ENCODE measurements at regions not wholly inside any gene's neighbourhood (a gene's known extent, or its start where the extent isn't known, plus 50 kb on each side); places are given as distances from the start of the nearest gene placed in this dataset.
A peak's percentile ranks its signal among the peaks of the same experiment; 100 is the strongest.

DNA sequence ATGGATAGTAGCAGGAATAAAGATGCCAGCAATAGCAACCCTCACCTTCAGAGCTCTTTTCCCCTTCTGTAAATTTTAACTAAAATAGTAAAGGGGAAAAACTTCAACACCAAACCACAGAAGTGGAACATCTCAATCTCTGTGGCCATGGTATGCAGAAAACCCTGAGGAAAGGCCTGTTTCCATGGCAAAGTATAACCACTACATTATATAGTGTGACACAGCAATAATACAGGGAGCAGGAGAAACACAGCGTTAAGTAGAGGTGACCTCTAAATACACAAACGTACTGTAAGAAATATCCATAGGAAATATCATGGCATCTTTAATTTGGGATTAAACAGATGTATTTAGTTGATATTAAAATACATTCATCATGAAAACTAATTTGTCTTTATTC lies 106.4 kb downstream of the SLC24A2 start:
- peaks cover 0 to 2% of the 10 kb centered on the region in 2 donors for H3K36me3 Mint-ChIP-seq (ENCODE audit: insufficient read depth in 2 of 2)
- ATAC-seq (replicated peaks in 1 of 2) (no peak), DNase-seq (no peak)
- no peaks in the 10 kb centered on the region for H3K4me1 Mint-ChIP-seq (ENCODE audit: low read depth)
- H3K27ac Mint-ChIP-seq, result no peak overlapping the region
- H3K4me3 Mint-ChIP-seq, result no peak overlapping the region
- H3K9me3 Mint-ChIP-seq, result peaks cover 0 to 12% of the 10 kb centered on the region in 2 donors
- peaks cover 13% of the 10 kb centered on the region for H3K27me3 Mint-ChIP-seq (ENCODE audit: low read depth)

DNA sequence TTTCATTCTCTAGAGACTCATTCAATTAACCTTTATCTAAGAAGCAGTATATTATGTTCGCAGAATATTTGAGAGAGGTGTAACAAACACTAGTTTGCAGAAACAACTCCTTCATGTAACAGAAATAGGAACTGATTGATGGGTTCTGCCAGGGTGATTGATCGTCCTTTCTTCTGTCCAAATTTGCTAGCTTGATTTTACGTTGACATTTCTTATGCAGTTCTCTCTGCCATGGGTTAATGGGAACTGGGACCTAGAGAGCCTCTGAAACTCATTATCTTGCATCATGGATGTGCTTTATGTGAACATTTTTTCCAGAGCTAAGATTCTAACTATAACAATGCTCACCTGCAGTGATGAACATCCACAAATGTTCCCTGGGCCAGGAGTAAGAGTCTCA lies 107.0 kb downstream of the SLC24A2 start:
- Mint-ChIP-seq H3K4me1 (ENCODE audit: low read depth) (no peaks in the 10 kb centered on the region), H3K9me3 (peaks cover 0 to 11% of the 10 kb centered on the region in 2 donors), H3K4me3 (no peak overlapping the region), H3K27ac (no peak overlapping the region), H3K27me3 (ENCODE audit: low read depth) (peaks cover 13% of the 10 kb centered on the region), H3K36me3 (ENCODE audit: insufficient read depth in 2 of 2) (peaks cover 0 to 2% of the 10 kb centered on the region in 2 donors)
- no peak for DNase-seq
- no peak for ATAC-seq (replicated peaks in 1 of 2)

- Mint-ChIP-seq H3K27me3 (ENCODE audit: low read depth) (peaks cover 22% of the 10 kb centered on the region), H3K4me3 (no peak overlapping the region), H3K36me3 (ENCODE audit: insufficient read depth in 2 of 2) (no peaks in the 10 kb centered on the region), H3K4me1 (ENCODE audit: low read depth) (no peaks in the 10 kb centered on the region), H3K9me3 (no peaks in the 10 kb centered on the region), H3K27ac (no peak overlapping the region)
- no peak for DNase-seq
- no peak for ATAC-seq (replicated peaks in 1 of 2)
Observed at GRCh38 chr9:19677924-19678323, 110.9 kb downstream of the SLC24A2 start.

DNA sequence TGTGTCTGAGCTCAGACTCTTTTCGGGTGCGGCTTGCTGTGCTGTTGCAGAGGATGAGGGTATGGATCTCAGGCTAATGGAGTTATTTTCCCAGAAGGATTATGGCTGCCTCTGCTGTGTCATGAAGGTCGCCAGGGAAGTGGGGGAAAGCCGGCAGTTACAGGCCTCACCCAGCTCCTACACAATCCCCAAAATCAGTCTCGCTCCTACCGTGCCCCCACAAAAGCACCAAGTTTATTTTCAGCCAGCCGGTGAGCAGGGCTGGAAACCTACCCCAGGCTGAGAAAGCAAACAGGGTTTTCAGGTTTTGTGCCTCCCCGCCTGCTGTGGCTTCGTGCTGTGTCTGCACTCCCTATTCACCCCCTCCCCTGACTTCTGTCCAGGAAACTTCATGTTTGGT lies 113.3 kb downstream of the SLC24A2 start:
- DNase-seq (no peak), ATAC-seq (replicated peaks in 1 of 2) (no peak)
- Mint-ChIP-seq H3K9me3 (no peaks in the 10 kb centered on the region), H3K27ac (no peak overlapping the region), H3K36me3 (ENCODE audit: insufficient read depth in 2 of 2) (no peaks in the 10 kb centered on the region), H3K4me1 (ENCODE audit: low read depth) (no peaks in the 10 kb centered on the region), H3K27me3 (ENCODE audit: low read depth) (peaks cover 15% of the 10 kb centered on the region), H3K4me3 (no peak overlapping the region)

DNA sequence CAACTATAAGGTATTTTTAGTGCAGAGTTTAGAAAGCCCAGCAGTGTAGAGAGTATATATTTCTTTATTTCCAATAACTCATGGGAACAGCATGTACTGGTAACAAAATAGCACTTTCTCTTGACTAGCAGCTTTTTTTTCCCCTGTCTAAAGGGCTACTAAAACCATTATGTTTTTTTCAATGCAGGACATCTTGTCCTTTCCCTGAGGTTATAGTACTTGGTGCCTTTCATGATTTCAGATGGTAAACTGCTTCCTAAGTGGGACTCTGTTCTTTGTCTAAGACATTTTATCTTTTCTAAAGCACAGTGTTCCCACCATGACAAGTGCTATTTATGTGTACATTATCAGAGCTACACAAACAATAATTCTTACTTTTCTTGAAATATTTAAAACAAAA lies 122.3 kb downstream of the SLC24A2 start:
- no peak for DNase-seq
- Mint-ChIP-seq H3K27ac (no peak overlapping the region), H3K4me3 (no peak overlapping the region), H3K4me1 (ENCODE audit: low read depth) (peaks cover 16% of the 10 kb centered on the region), H3K27me3 (ENCODE audit: low read depth) (peaks cover 29% of the 10 kb centered on the region), H3K9me3 (no peaks in the 10 kb centered on the region), H3K36me3 (ENCODE audit: insufficient read depth in 2 of 2) (no peaks in the 10 kb centered on the region)
- ATAC-seq (replicated peaks in 1 of 2), result no peak

GRCh38 chr9:19665146-19665863 lies 123.5 kb downstream of the SLC24A2 start:
- H3K4me3 Mint-ChIP-seq, result no peak overlapping the region
- no peaks in the 10 kb centered on the region for H3K36me3 Mint-ChIP-seq (ENCODE audit: insufficient read depth in 2 of 2)
- no peak overlapping the region for H3K27ac Mint-ChIP-seq
- peaks cover 32% of the 10 kb centered on the region for H3K27me3 Mint-ChIP-seq (ENCODE audit: low read depth)
- H3K4me1 Mint-ChIP-seq (ENCODE audit: low read depth), result peaks cover 16% of the 10 kb centered on the region
- ATAC-seq (replicated peaks in 1 of 2), result peak; percentile 98 to 99
- DNase-seq, result peak; percentile 31 to 50
- no peaks in the 10 kb centered on the region for H3K9me3 Mint-ChIP-seq

GRCh38 chr9:19663570-19663969 lies 125.3 kb downstream of the SLC24A2 start:
- Mint-ChIP-seq H3K9me3 (no peaks in the 10 kb centered on the region), H3K36me3 (ENCODE audit: insufficient read depth in 2 of 2) (no peaks in the 10 kb centered on the region), H3K27me3 (ENCODE audit: low read depth) (peaks cover 30% of the 10 kb centered on the region), H3K4me3 (no peak overlapping the region), H3K27ac (no peak overlapping the region), H3K4me1 (ENCODE audit: low read depth) (peaks cover 16% of the 10 kb centered on the region)
- ATAC-seq (replicated peaks in 1 of 2) (no peak), DNase-seq (no peak)

GRCh38 chr9:19662213-19662612 lies 126.6 kb downstream of the SLC24A2 start:
- H3K4me1 Mint-ChIP-seq (ENCODE audit: low read depth), result peaks cover 16% of the 10 kb centered on the region
- no peak for ATAC-seq (replicated peaks in 1 of 2)
- no peaks in the 10 kb centered on the region for H3K36me3 Mint-ChIP-seq (ENCODE audit: insufficient read depth in 2 of 2)
- H3K27ac Mint-ChIP-seq, result no peak overlapping the region
- H3K9me3 Mint-ChIP-seq, result no peaks in the 10 kb centered on the region
- no peak overlapping the region for H3K4me3 Mint-ChIP-seq
- DNase-seq, result no peak
- H3K27me3 Mint-ChIP-seq (ENCODE audit: low read depth), result peaks cover 18% of the 10 kb centered on the region

GRCh38 chr9:19660019-19660418 lies 128.8 kb downstream of the SLC24A2 start:
- Mint-ChIP-seq H3K27me3 (ENCODE audit: low read depth) (peaks cover 15% of the 10 kb centered on the region), H3K4me1 (ENCODE audit: low read depth) (peaks cover 8% of the 10 kb centered on the region), H3K4me3 (no peak overlapping the region), H3K36me3 (ENCODE audit: insufficient read depth in 2 of 2) (no peaks in the 10 kb centered on the region), H3K27ac (no peak overlapping the region), H3K9me3 (no peaks in the 10 kb centered on the region)
- DNase-seq (no peak), ATAC-seq (replicated peaks in 1 of 2) (no peak)

DNA sequence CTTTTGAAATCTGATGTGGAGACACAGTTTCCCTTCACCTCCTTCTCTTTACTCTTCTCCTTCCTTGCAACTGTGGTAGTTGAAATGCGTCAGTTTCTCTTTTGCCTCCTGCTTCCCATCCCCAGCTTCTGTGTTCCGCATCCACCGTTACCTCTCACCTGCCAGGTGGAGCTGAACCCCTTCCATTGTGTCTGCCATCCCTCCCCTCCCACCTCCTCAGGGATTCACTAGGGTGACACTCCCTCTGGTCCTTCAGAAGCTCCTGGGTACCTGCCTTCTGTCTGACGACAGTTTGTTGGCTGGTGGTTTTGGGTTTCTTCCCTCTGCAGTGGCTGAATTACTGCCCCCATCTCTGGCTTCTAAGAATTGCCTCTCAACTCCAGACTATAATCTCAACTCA lies 132.1 kb downstream of the SLC24A2 start:
- H3K4me3 Mint-ChIP-seq, result no peak overlapping the region
- H3K27me3 Mint-ChIP-seq (ENCODE audit: low read depth), result peaks cover 9% of the 10 kb centered on the region
- ATAC-seq (replicated peaks in 1 of 2) (no peak), DNase-seq (no peak)
- no peaks in the 10 kb centered on the region for H3K9me3 Mint-ChIP-seq
- no peaks in the 10 kb centered on the region for H3K36me3 Mint-ChIP-seq (ENCODE audit: insufficient read depth in 2 of 2)
- H3K27ac Mint-ChIP-seq, result no peak overlapping the region
- no peaks in the 10 kb centered on the region for H3K4me1 Mint-ChIP-seq (ENCODE audit: low read depth)

- no peak for DNase-seq
- peaks cover 11% of the 10 kb centered on the region for H3K27me3 Mint-ChIP-seq (ENCODE audit: low read depth)
- ATAC-seq (replicated peaks in 1 of 2), result no peak
- H3K4me1 Mint-ChIP-seq (ENCODE audit: low read depth), result no peaks in the 10 kb centered on the region
- no peak overlapping the region for H3K27ac Mint-ChIP-seq
- no peaks in the 10 kb centered on the region for H3K9me3 Mint-ChIP-seq
- H3K4me3 Mint-ChIP-seq, result no peak overlapping the region
- H3K36me3 Mint-ChIP-seq (ENCODE audit: insufficient read depth in 2 of 2), result no peaks in the 10 kb centered on the region
Observed at GRCh38 chr9:19651681-19652080, 137.2 kb downstream of the SLC24A2 start.

- H3K4me3 Mint-ChIP-seq, result no peak overlapping the region
- no peak for ATAC-seq (replicated peaks in 1 of 2)
Observed at GRCh38 chr9:19650312-19650711, 138.5 kb downstream of the SLC24A2 start.

DNA sequence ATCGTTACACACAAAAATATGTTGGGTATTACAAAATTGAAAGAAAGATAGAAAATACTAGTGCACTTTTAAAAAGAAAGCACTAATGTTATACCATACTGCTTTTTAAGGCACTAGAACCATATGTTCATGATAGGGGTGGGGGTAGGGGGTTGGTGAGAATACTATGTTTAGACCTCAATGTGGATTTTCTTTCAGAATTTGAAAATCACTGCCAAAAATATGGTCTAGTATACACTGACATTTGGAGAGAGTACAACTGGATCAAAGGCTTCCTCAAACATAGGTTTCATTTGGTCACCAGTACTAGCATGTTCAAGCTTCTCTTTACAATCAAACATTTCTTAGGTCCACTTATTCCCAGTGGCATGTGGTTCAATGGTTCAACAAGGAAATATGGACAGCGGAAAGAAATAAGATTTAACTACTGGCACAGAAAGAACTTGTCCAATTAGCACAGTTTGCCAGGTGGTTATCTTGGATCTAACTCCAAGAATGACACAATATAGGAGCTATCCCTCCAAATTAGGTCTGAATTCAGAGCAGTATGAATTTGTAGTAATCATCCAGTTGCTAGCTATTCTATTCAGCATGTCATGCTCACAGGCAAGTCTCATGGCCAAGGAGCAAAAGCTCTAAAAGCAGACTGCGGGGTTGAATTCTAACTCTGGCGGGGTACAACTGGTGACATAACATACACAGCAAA lies 139.3 kb downstream of the SLC24A2 start:
- H3K27ac Mint-ChIP-seq, result no peak overlapping the region
- H3K4me1 Mint-ChIP-seq (ENCODE audit: low read depth), result no peaks in the 10 kb centered on the region
- H3K36me3 Mint-ChIP-seq (ENCODE audit: insufficient read depth in 2 of 2), result no peaks in the 10 kb centered on the region
- H3K4me3 Mint-ChIP-seq, result no peak overlapping the region
- peaks cover 11% of the 10 kb centered on the region for H3K27me3 Mint-ChIP-seq (ENCODE audit: low read depth)
- ATAC-seq (replicated peaks in 1 of 2) (no peak), DNase-seq (no peak)
- no peaks in the 10 kb centered on the region for H3K9me3 Mint-ChIP-seq

More at GRCh38 chr9:19650312-19650711, 138.5 kb downstream of the SLC24A2 start:
- Mint-ChIP-seq H3K27me3 (ENCODE audit: low read depth) (peaks cover 11% of the 10 kb centered on the region), H3K4me1 (ENCODE audit: low read depth) (no peaks in the 10 kb centered on the region), H3K9me3 (no peaks in the 10 kb centered on the region), H3K27ac (no peak overlapping the region), H3K36me3 (ENCODE audit: insufficient read depth in 2 of 2) (no peaks in the 10 kb centered on the region)
- DNase-seq, result no peak

GRCh38 chr9:19648672-19649071 lies 140.2 kb downstream of the SLC24A2 start:
- Mint-ChIP-seq H3K27ac (no peak overlapping the region), H3K27me3 (ENCODE audit: low read depth) (peaks cover 11% of the 10 kb centered on the region), H3K36me3 (ENCODE audit: insufficient read depth in 2 of 2) (no peaks in the 10 kb centered on the region), H3K9me3 (no peaks in the 10 kb centered on the region), H3K4me3 (no peak overlapping the region), H3K4me1 (ENCODE audit: low read depth) (no peaks in the 10 kb centered on the region)
- ATAC-seq (replicated peaks in 1 of 2) (no peak), DNase-seq (no peak)

All from activated T-cell treated with anti-CD3 and anti-CD28 coated beads, Interleukin-2, amount 50 U/mL, for 72 hours (primary cell).